ENCODE measurements at regions not wholly inside any gene's neighbourhood (a gene's known extent, or its start where the extent isn't known, plus 50 kb on each side); places are given as distances from the start of the nearest gene placed in this dataset.

DNA sequence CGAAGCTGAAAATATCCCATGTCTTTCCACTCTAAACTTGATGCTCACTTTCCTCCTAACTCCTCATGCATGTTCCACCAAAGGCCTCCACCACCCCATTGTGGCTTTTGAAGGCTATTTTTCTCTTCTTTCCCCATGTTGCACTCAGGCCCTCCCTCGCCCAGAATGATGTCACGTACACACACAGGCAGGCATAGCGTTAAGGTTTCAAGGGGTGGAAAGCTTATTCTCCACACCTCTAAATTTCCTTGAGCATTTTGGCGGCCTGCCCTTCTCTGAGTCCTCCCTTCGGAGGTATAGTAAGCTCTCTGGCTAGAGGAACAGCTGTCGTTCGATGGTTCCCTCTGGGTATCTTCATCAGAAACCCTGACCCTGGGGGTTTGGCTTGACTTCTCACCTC, 673.5 kb downstream of the ACTL7B start:
- TF ChIP-seq, protein P1, sequence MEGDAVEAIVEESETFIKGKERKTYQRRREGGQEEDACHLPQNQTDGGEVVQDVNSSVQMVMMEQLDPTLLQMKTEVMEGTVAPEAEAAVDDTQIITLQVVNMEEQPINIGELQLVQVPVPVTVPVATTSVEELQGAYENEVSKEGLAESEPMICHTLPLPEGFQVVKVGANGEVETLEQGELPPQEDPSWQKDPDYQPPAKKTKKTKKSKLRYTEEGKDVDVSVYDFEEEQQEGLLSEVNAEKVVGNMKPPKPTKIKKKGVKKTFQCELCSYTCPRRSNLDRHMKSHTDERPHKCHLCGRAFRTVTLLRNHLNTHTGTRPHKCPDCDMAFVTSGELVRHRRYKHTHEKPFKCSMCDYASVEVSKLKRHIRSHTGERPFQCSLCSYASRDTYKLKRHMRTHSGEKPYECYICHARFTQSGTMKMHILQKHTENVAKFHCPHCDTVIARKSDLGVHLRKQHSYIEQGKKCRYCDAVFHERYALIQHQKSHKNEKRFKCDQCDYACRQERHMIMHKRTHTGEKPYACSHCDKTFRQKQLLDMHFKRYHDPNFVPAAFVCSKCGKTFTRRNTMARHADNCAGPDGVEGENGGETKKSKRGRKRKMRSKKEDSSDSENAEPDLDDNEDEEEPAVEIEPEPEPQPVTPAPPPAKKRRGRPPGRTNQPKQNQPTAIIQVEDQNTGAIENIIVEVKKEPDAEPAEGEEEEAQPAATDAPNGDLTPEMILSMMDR (IDR thresholded peaks at IDR 0.05): no peak
- no peak for TF ChIP-seq EZH2 (IDR thresholded peaks at IDR 0.05; ENCODE audit: borderline replicate concordance, insufficient read depth, low read depth, low read length, poor library complexity, severe bottlenecking)
- intact Hi-C loops (cut with micrococcal nuclease): no loop called here
- Histone ChIP-seq H3K4me1 (ENCODE audit: control insufficient read depth in 2 of 2, insufficient read depth in 2 of 2, low read length in 2 of 2) (no peaks in the 10 kb centered on the region), H3K9me3 (ENCODE audit: control extremely low read depth in 1 of 3, control insufficient read depth in 2 of 3, insufficient read depth in 1 of 3, low read length in 2 of 3) (no peaks in the 10 kb centered on the region), H3K4me3 (ENCODE audit: control extremely low read depth in 1 of 5, extremely low read depth in 1 of 5, insufficient read depth in 1 of 5, low read depth in 2 of 5, low read length in 4 of 5) (no peak overlapping the region), H3K4me2 (replicated peaks; ENCODE audit: low read depth, low read length, poor library complexity, severe bottlenecking) (no peak overlapping the region), H2AFZ (ENCODE audit: insufficient read depth, low read depth, low read length, poor library complexity, severe bottlenecking) (no peak overlapping the region), H3K27ac (ENCODE audit: low read length in 2 of 2) (no peak overlapping the region), H3K79me2 (ENCODE audit: control insufficient read depth, insufficient read depth, low read length) (no peaks in the 10 kb centered on the region), H3K9ac (ENCODE audit: low read length) (no peak overlapping the region), H3K27me3 (replicated peaks in 1 of 4; ENCODE audit: control extremely low read depth in 1 of 4, control insufficient read depth in 3 of 4, insufficient read depth in 4 of 4, low read length in 3 of 4) (no peaks in the 10 kb centered on the region), H3K36me3 (replicated peaks in 1 of 2; ENCODE audit: control extremely low read depth in 1 of 2, control insufficient read depth in 1 of 2, extremely low read depth in 1 of 2, insufficient read depth in 2 of 2, low read length in 1 of 2) (no peaks in the 10 kb centered on the region), H4K20me1 (ENCODE audit: control insufficient read depth, insufficient read depth, low read length, poor library complexity, severe bottlenecking) (no peaks in the 10 kb centered on the region)
- Mint-ChIP-seq H3K27ac (no peak overlapping the region), H3K27me3 (no peaks in the 10 kb centered on the region), H3K9me3 (ENCODE audit: insufficient read depth) (no peaks in the 10 kb centered on the region), H3K4me3 (no peak overlapping the region), H3K4me1 (no peaks in the 10 kb centered on the region)
- ATAC-seq (ENCODE audit: low read depth): no peak
- CTCF ChIA-PET: no interaction called here
- no peak for DNase-seq
- POLR2A ChIA-PET: no interaction called here
- 89% methylated on average over 1 of the region's 8 CpGs for WGBS (ENCODE audit: insufficient coverage)

DNA sequence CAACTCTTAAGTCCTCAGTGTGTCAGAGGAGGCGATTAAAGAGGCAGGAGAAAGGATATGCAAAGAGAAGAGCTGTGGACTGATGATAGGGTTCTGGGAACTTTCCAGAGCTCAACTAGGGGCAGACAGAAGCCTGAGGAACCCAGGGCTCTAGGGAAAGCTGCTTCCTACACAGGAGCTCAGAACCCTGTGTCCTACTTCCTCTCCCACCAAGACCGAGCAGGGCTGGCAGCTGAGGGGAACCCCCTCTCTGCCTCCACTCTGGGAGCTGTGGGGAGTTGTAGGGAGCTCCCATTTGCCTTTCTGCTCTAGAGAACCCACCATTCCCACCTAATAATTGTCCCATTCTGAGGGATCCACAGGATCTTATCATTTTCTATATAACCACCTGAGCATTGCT, 674.3 kb downstream of the ACTL7B start:
- 100% methylated on average over 1 of the region's 2 CpGs for WGBS (ENCODE audit: insufficient coverage)

More for the DNA sequence above, 674.3 kb downstream of the ACTL7B start:
- Mint-ChIP-seq H3K4me3 (no peak overlapping the region), H3K9me3 (ENCODE audit: insufficient read depth) (no peaks in the 10 kb centered on the region), H3K27me3 (no peaks in the 10 kb centered on the region), H3K4me1 (no peaks in the 10 kb centered on the region), H3K27ac (no peak overlapping the region)
- no peaks in the 10 kb centered on the region for H3K9me3 ChIP-seq (ENCODE audit: control extremely low read depth in 1 of 3, control insufficient read depth in 2 of 3, insufficient read depth in 1 of 3, low read length in 2 of 3)
- ChIA-PET CTCF (no interaction called here), POLR2A (no interaction called here)
- no peak overlapping the region for H3K4me2 ChIP-seq (replicated peaks; ENCODE audit: low read depth, low read length, poor library complexity, severe bottlenecking)
- no peak overlapping the region for H3K9ac ChIP-seq (ENCODE audit: low read length)
- H3K27me3 ChIP-seq (replicated peaks in 1 of 4; ENCODE audit: control extremely low read depth in 1 of 4, control insufficient read depth in 3 of 4, insufficient read depth in 4 of 4, low read length in 3 of 4): no peaks in the 10 kb centered on the region
- H3K4me1 ChIP-seq (ENCODE audit: control insufficient read depth in 2 of 2, insufficient read depth in 2 of 2, low read length in 2 of 2): no peaks in the 10 kb centered on the region
- ATAC-seq (ENCODE audit: low read depth) (no peak), DNase-seq (no peak)
- H3K79me2 ChIP-seq (ENCODE audit: control insufficient read depth, insufficient read depth, low read length): no peaks in the 10 kb centered on the region
- H3K36me3 ChIP-seq (replicated peaks in 1 of 2; ENCODE audit: control extremely low read depth in 1 of 2, control insufficient read depth in 1 of 2, extremely low read depth in 1 of 2, insufficient read depth in 2 of 2, low read length in 1 of 2): no peaks in the 10 kb centered on the region
- intact Hi-C loops (cut with micrococcal nuclease): no loop called here
- H4K20me1 ChIP-seq (ENCODE audit: control insufficient read depth, insufficient read depth, low read length, poor library complexity, severe bottlenecking): no peaks in the 10 kb centered on the region
- TF ChIP-seq EZH2 (IDR thresholded peaks at IDR 0.05; ENCODE audit: borderline replicate concordance, insufficient read depth, low read depth, low read length, poor library complexity, severe bottlenecking): no peak
- TF ChIP-seq, protein P1 (IDR thresholded peaks at IDR 0.05): no peak
- no peak overlapping the region for H3K4me3 ChIP-seq (ENCODE audit: control extremely low read depth in 1 of 5, extremely low read depth in 1 of 5, insufficient read depth in 1 of 5, low read depth in 2 of 5, low read length in 4 of 5)
- no peak overlapping the region for H3K27ac ChIP-seq (ENCODE audit: low read length in 2 of 2)
- no peak overlapping the region for H2AFZ ChIP-seq (ENCODE audit: insufficient read depth, low read depth, low read length, poor library complexity, severe bottlenecking)

Data from B cell (primary cell).